HG02571 (cell line): ENCODE measurements at regions not wholly inside any gene's neighbourhood (a gene's known extent, or its start where the extent isn't known, plus 50 kb on each side); places are given as distances from the start of the nearest gene placed in this dataset.
"Not testable (repeated sequence)": the region's sequence is repeated elsewhere in the genome, so short reads cannot be mapped to it uniquely, and the experiment has no call there.

ENCODE experiments used
- ATAC-seq: cut with Tn5 transposase; IDR thresholded peaks from one replicate; pipeline ENCODE4 v1.9.1; 2021; ENCODE audit warnings: mild to moderate bottlenecking, moderate library complexity; ENCODE audit not compliant: unreplicated experiment

GRCh38 chr2:57674025-57674424 is 372.6 kb upstream of the VRK2 start:
- ATAC-seq: no peak

GRCh38 chr2:57674743-57675142 is 371.9 kb upstream of the VRK2 start:
- no peak for ATAC-seq

- ATAC-seq: no peak
Measured at GRCh38 chr2:57677296-57677695, 369.3 kb upstream of the VRK2 start.

- ATAC-seq: no peak
Measured at GRCh38 chr2:57681650-57682049, 365.0 kb upstream of the VRK2 start.

- no peak for ATAC-seq
Measured at GRCh38 chr2:57685032-57685431, 361.6 kb upstream of the VRK2 start.

GRCh38 chr2:57692395-57692794 is 354.2 kb upstream of the VRK2 start:
- no peak for ATAC-seq

GRCh38 chr2:57693177-57693576 is 353.4 kb upstream of the VRK2 start:
- no peak for ATAC-seq

GRCh38 chr2:57693965-57694364 is 352.6 kb upstream of the VRK2 start:
- ATAC-seq: no peak

GRCh38 chr2:57696016-57696415 is 350.6 kb upstream of the VRK2 start:
- ATAC-seq: no peak

- no peak for ATAC-seq
Measured at GRCh38 chr2:57698392-57698791, 348.2 kb upstream of the VRK2 start.

- no peak for ATAC-seq
Measured at GRCh38 chr2:57698935-57699449, 347.6 kb upstream of the VRK2 start.

GRCh38 chr2:57701391-57701791 is 345.2 kb upstream of the VRK2 start:
- no peak for ATAC-seq

GRCh38 chr2:57703407-57703806 is 343.2 kb upstream of the VRK2 start:
- no peak for ATAC-seq

GRCh38 chr2:57707794-57708193 is 338.8 kb upstream of the VRK2 start:
- not testable (repeated sequence) for ATAC-seq

- ATAC-seq: no peak
Measured at GRCh38 chr2:57711991-57712390, 334.6 kb upstream of the VRK2 start.

GRCh38 chr2:57720728-57721627 is 325.6 kb upstream of the VRK2 start:
- peak; percentile 99 for ATAC-seq

GRCh38 chr2:57725337-57725947 is 321.2 kb upstream of the VRK2 start:
- ATAC-seq: no peak

- ATAC-seq: peak; percentile 91
Measured at GRCh38 chr2:57726294-57726693, 320.3 kb upstream of the VRK2 start.

- no peak for ATAC-seq
Measured at GRCh38 chr2:57728691-57729090, 317.9 kb upstream of the VRK2 start.

- ATAC-seq: no peak
Measured at GRCh38 chr2:57733956-57734355, 312.6 kb upstream of the VRK2 start.

- no peak for ATAC-seq
Measured at GRCh38 chr2:57740891-57741290, 305.7 kb upstream of the VRK2 start.

- no peak for ATAC-seq
Measured at GRCh38 chr2:57753636-57754035, 293.0 kb upstream of the VRK2 start.
